Myocyte (in vitro differentiated cells): ENCODE measurements at regions not wholly inside any gene's neighbourhood (a gene's known extent, or its start where the extent isn't known, plus 50 kb on each side); places are given as distances from the start of the nearest gene placed in this dataset. TPM values are rescaled to one million over a fixed set of nuclear protein-coding genes. Genes with fewer than 3 reads are reported as not detected.
A peak's percentile ranks its signal among the peaks of the same experiment; 100 is the strongest.

Source experiments
- DNase-seq: peaks from one replicate; pipeline ENCODE4 v3.0.0-alpha.2; 2012; ENCODE audit warnings: low read depth
- microRNA counts: library from miRNA; unstranded; fragments of <30 nt; microRNA quantifications from one replicate; lab custom pipeline; 2016
- microRNA-seq: library from miRNA; unstranded; fragments of <30 nt; microRNA quantifications from one replicate; pipeline ENCODE4, GENCODE V29; 2016

- no peak for DNase-seq
Measured at GRCh38 chr4:147401221-147401620, 79.7 kb upstream of the EDNRA start.

DNA sequence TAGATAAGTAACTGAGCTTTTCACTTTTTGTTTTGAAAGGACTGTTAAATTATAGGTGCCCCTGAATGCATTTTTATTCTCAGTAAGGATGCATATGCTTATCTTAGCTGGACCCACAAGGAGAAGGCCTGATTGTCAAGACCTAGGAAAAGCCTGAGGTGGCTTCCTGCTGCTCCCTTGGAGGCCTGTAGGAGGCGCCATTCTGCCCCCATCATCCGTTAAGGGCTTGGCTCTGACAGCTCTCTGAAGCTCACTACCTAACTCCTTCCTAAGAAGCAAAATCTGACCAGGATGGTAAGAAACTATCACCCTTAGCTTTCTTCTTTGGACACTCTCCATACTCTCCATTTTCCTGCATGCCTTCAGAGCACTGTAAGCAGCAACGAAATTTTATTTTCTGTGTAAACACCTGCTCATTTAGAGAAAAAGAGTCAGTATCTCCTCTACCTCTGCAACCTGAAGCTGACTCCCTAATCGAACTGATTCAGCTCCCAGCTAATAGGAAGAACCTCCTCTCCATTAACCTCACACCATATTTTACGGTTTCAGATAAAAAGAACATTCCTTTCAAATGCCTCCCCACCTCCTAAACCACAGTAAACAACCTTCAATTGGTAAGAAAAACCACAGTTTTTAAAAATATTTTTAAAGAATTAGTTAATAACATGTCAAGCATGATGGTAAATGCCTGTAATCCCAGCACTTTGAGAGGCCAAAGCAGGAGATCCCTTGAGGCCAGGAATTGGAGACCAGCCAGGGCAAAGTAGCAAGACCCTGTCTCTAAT is 73.4 kb upstream of the EDNRA start:
- DNase-seq = no peak

- no peak for DNase-seq
Measured at GRCh38 chr4:147408189-147408588, 72.7 kb upstream of the EDNRA start.

DNA sequence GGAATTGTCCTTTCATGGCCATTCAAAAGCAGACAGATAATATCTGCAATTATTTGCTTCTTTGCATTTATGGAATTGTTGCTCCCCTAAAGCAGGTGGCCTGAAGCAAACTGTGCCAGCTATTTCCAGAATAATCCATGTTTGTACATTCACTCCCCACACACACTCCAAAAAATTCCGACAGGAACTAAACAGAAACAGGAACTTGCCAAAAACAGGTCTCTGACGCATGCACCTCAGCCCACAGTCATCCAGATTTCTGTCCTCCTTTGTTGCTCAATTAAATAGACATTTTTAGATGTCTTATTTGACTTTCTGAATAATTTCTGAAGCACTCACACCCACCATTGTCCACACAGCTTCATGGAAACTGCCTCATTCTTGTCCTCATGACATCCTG is 71.5 kb upstream of the EDNRA start:
- DNase-seq = no peak

DNA sequence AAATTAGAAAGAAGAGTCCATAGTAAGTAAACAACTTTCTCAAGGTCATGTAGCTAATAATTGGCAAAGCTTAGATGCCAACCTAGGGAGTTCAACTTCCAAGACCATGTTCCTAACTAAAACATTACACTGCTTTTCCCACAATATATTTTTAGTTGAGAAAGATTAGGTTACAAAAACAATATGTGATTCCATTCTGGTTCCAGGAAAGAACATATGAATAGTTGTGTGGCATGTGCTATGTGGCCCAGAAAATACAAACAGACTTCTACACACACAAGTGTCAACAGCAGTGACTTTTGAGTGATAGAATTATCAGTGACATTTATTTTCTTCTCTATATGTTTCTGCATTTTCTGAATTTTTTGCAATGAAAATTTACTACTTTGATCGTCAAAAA is 62.7 kb upstream of the EDNRA start:
- peak; percentile 46 for DNase-seq

DNA sequence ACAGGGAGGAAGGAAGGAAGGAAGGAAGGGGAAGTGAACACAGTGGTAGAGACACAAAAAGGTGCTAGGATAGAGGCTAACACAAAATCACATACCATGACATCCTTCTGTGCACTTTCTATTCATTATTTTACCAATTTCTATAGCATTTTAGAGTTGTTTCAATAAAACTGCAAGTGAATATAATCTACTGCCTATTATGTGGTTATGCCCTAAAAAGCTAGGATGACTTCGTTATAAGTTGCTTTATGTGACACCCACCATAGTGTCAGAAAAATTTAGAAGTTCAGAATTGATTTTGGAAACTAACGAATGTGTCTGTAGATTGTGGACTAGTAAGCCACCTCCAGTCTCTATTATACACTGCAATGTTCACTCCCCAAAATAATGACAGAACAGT is 59.4 kb upstream of the EDNRA start:
- no peak for DNase-seq

DNA sequence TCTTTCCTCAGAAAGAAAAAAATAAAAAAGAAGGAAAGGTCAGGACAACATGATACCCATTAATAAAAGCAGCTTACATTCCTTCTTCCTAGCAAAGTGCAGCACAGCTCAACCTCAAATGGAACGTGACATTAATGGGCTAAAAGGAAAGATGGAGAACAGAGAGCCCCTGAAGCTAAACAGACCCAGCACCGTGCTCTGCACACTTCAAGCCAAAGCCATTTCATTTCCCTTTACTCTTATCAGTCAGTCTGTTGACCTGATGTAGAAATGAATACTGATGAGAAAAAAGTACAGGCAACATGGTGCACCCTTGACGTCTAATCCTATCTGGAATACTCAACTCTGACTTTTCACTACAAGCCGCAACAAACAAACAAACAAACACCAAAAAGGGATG is 57.7 kb upstream of the EDNRA start:
- DNase-seq = no peak

DNA sequence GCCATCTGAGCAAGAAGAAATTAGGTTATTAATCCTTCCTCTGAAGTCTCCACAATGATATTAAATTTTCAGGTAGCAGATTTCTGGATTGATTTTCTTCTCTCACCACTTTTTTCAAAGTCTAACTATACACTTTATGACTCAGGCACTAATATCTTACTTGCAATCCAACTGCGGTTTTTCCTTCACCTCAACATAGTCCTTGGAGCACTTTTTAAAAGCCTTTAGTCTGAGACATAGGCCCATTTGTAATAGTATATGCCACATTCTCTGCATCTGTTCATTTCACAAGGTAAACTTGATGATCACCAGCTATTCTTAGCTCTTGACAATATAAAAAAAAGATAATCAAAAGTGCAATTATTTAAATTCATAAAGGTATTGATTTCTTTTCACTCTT is 55.9 kb upstream of the EDNRA start:
- DNase-seq = peak; percentile 33

DNA sequence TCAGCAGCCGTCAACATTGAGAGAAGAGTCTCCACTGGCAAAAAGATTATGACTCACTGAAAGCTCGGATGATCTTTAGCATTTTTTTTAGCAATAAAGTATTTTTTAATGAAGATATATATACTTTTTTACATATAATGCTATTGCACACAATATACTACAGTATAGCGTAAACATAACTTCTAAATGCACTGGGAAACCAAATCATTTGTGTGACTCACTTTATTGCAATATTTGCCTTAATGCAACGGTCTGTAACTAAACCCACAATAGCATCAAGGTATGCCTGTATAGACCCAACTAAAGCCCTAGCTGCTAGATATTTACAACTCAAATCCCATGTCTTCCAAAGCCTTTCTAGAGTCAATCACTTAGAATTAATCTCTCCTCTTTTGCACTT is 52.3 kb upstream of the EDNRA start:
- DNase-seq = no peak

DNA sequence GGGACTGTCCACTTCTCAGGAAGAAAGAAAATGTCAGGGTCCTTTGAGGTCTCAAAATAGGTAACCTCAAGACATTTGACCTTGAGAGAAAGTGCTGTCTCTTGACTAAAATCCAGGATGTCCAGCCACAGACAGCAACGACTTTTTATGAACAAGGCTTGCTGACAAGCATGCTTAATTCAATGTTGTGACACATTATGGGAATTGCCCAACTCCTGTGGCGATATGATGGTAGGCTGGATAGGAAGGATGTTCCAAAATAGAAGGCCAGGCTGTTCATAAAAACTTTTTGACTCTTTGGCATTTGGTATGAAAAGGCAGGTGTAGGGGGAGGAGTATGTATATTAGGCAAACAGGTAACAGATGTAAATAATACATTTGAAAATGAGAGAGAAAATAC is 50.8 kb upstream of the EDNRA start:
- DNase-seq = no peak

MicroRNAs encoded in the stretch of these regions (microRNA counts, 767-probe panel; counts per million panel counts)
- not detected for microRNA hsa-miR-548g-3p (lab: Ali Mortazavi, UCI)

Small RNA genes in the stretch of these regions (microRNA-seq; reads per million reads assigned to microRNA genes)
- gene MIR548G = not detected
